Neutrophil (primary cell): ENCODE measurements at regions not wholly inside any gene's neighbourhood (a gene's known extent, or its start where the extent isn't known, plus 50 kb on each side); places are given as distances from the start of the nearest gene placed in this dataset.

Experiments
- H3K27ac ChIP-seq: fragments of 200-600 bp; sonication (generic); 2 replicates; pipeline ENCODE4 v1.5.1; 2016; ENCODE audit warnings: mild to moderate bottlenecking, moderate library complexity
- H3K27me3 ChIP-seq: fragments of 200-600 bp; sonication (generic); 2 replicates; pipeline ENCODE4 v1.6.0; 2016; ENCODE audit warnings: mild to moderate bottlenecking
- H3K36me3 ChIP-seq: fragments of 200-600 bp; sonication (generic); 2 replicates; pipeline ENCODE4 v1.5.1; 2017
- H3K4me1 ChIP-seq, 2 experiments: fragments of 200-600 bp in 1 of 2; sonication (generic) in 1 of 2; 1 replicate in 1 of 2; 2 replicates in 1 of 2; pipeline versions ENCODE4 v1.5.1 to v1.6.1; 2013 to 2016; ENCODE audit warnings: low read depth in 1 of 2, low read length in 1 of 2, mild to moderate bottlenecking in 1 of 2, moderate library complexity in 1 of 2; ENCODE audit not compliant: control insufficient read depth in 1 of 2, insufficient read depth in 1 of 2
- H3K4me3 ChIP-seq, 2 experiments: fragments of 200-600 bp in 1 of 2; sonication (generic) in 1 of 2; 1 replicate in 1 of 2; 2 replicates in 1 of 2; pipeline ENCODE4 v1.5.1; 2013 to 2016; ENCODE audit warnings: low read depth in 1 of 2, low read length in 1 of 2, mild to moderate bottlenecking in 1 of 2, moderate library complexity in 1 of 2
- H3K9me3 ChIP-seq: fragments of 200-600 bp; sonication (generic); 2 replicates; pipeline ENCODE4 v1.5.1; 2016
- CTCF ChIP-seq: fragments of 200-600 bp; sonication (generic); IDR thresholded peaks from 2 replicates; pipeline ENCODE4 v1.5.1; 2016; ENCODE audit warnings: antibody characterized with exemption

DNA sequence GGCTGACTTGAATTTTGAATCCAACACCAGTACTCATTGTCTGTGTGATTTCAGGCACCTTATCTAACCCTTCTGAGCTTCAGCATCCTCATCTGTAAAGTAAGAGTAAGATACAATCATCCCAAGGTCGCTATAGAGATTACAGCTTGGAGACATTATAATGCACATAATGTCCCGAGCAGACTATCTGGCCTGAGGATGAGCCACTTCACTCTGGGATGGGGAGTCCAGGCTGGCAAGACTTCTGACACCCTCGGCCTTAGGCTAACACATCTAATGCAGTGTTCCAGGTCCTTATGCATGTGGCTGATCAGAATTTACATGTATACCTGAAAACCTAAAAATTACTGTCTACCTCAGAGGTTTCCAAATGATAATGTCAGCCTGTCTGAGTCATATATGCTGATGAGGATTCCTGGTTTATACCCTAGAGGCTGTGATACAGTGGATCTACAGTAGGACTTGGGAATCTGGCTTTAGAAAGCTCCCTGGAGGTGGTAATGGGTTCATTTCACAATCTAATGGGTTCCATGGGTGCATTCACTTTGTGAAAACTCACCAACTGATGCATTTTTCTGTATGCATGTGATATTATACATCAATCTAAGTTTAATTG, 229.0 kb upstream of the SLCO3A1 start:
- Histone ChIP-seq H3K27ac (no peak overlapping the region), H3K27me3 (peaks cover 12% of the 10 kb centered on the region), H3K4me1 (no peaks in the 10 kb centered on the region), H3K4me3 (no peak overlapping the region), H3K36me3 (no peaks in the 10 kb centered on the region), H3K9me3 (no peaks in the 10 kb centered on the region)
- no peak for TF ChIP-seq CTCF

- Histone ChIP-seq H3K4me3 (no peak overlapping the region), H3K4me1 (no peaks in the 10 kb centered on the region), H3K9me3 (no peaks in the 10 kb centered on the region), H3K36me3 (no peaks in the 10 kb centered on the region), H3K27me3 (peaks cover 12% of the 10 kb centered on the region), H3K27ac (no peak overlapping the region)
- TF ChIP-seq CTCF = no peak
These were observed 228.0 kb upstream of the SLCO3A1 start for GRCh38 chr15:91625506-91625905.

DNA sequence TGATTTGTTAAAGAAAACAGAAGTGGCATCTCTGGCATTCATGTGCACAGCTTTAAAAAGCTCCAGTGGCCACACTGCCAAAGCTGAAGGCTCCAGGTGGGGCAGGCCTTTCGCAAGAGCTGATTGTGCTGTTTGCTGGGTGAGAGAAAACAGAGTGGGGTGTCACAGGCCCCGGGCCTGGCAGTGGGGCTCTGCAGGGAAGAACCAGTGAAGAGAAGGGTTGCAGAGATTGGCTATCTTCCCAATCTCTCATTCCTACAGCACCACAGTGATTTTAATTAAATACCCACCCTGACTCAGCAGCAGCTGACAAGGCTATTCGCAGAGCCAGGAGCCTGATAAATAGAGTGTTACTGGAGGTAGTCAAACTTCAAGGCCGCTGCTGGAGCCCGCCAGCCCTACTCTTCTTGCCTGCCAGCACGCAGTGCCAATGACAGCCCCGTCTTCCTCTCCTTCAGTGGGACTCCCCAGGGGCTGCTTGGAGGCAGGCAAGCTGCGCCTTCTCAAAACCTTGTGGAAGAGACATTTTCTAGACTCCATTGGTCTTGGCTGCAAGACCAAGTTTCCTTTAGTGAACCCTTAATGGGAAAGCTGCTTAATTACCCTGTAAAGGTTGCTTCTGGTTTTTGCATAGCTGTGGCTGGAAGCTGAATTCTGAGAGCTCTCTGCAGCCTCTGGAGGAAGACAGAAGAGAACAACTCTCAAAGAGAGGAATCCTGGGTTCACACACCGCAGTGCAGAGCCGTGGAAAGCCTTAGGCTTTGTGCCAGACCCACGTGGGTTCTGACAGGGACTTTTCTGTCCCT, 225.8 kb upstream of the SLCO3A1 start:
- no peak for TF ChIP-seq CTCF
- Histone ChIP-seq H3K4me3 (no peak overlapping the region), H3K36me3 (no peaks in the 10 kb centered on the region), H3K27me3 (no peaks in the 10 kb centered on the region), H3K27ac (no peak overlapping the region), H3K4me1 (no peaks in the 10 kb centered on the region), H3K9me3 (no peaks in the 10 kb centered on the region)

- H3K36me3 ChIP-seq = no peaks in the 10 kb centered on the region
- no peaks in the 10 kb centered on the region for H3K27me3 ChIP-seq
- no peak overlapping the region for H3K27ac ChIP-seq
- no peak for TF ChIP-seq CTCF
- H3K4me1 ChIP-seq = no peaks in the 10 kb centered on the region
- H3K9me3 ChIP-seq = no peaks in the 10 kb centered on the region
- H3K4me3 ChIP-seq = no peak overlapping the region
These were observed 223.4 kb upstream of the SLCO3A1 start for GRCh38 chr15:91630090-91630489.

DNA sequence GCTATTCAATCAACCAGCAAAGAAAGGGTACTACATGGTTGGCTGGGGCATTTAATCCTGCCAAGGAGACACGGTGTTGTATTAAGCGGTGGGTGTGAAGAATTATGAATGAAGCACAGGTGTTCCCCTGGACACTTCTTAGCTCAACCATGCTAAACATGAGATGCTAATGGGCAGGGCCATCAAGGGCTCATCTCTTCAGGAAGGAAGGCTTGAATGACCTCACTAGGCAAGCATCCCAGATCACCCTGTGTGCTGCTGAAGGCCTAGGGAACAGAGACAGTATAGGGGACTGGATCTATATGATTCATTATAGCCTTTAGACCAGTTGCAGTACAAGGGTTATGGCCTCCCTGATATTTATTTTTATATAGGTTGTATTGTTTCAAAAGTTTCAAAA, 221.3 kb upstream of the SLCO3A1 start:
- no peaks in the 10 kb centered on the region for H3K36me3 ChIP-seq
- no peaks in the 10 kb centered on the region for H3K27me3 ChIP-seq
- H3K27ac ChIP-seq = no peak overlapping the region
- no peak for TF ChIP-seq CTCF
- no peak overlapping the region for H3K4me3 ChIP-seq
- H3K4me1 ChIP-seq = no peaks in the 10 kb centered on the region
- H3K9me3 ChIP-seq = no peaks in the 10 kb centered on the region
